HG02870 (cell line): ENCODE measurements at regions not wholly inside any gene's neighbourhood (a gene's known extent, or its start where the extent isn't known, plus 50 kb on each side); places are given as distances from the start of the nearest gene placed in this dataset.
"Not testable (repeated sequence)": the region's sequence is repeated elsewhere in the genome, so short reads cannot be mapped to it uniquely, and the experiment has no call there.

Source experiments
- ATAC-seq: cut with Tn5 transposase; IDR thresholded peaks from one replicate; pipeline ENCODE4 v1.9.1; 2021; ENCODE audit warnings: mild to moderate bottlenecking, moderate library complexity; ENCODE audit not compliant: unreplicated experiment

DNA sequence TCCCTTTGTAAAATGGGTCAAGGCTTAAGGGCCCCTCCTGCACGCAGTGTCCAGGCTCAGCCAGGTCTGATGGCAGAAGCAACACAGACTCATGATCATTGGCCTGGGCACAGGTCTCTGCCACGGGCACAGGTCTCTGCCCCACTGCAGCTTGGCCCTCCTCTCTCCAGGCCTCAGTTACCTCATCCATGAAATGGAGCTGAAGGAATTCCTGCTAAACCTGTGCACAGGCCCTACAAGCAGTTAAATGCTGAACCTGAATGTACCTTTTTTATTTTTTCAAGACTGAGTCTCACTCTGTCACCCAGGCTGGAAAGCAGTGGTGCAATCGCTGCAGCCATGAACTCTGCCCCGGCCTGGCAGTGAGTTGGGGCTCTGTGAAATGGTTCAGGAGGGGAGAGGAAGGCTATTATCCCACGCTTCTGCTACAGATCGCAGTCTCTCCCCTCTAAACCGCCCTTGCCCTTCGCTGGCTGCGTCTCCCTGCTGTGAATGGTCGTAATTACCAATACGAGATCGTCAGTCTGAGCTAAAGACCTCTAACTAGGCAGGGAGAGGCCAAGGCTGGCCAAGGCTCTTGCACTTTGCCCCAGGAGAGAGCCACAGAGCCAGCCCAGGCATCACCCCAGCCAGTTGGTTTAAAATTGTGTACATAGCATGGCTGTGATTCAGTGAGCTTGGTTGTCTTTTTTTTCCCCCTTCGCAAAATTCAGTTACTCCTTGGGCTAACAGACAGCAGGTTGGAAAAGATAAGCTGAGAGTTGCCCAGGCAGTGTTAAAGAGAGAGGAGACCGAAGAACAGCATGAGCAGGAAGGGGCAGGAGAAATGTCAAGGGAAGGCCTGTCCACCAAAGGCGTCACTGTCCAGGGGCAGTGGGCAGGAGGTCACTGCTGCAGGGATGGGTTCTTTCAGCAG lies 93.0 kb upstream of the KCTD7 start:
- no peak for ATAC-seq

DNA sequence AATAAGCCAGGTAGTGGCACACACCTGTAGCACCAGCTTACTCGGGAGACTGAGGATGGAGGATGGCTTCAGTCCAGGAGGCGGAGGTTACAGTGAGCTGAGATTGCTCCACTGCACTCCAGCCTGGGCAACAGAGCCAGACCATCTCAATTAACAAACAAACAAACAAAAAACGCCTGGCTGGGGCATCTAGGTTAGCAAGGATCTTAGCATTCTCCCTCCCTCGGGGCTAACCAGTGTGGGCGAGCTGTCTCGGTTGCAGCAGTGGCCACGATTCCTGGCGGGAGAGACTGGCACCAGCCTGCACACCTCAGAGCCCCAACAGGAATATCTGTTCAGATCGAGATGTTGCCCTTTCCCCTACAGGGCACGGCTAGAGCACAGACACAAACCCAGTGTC lies 91.3 kb upstream of the KCTD7 start:
- no peak for ATAC-seq

DNA sequence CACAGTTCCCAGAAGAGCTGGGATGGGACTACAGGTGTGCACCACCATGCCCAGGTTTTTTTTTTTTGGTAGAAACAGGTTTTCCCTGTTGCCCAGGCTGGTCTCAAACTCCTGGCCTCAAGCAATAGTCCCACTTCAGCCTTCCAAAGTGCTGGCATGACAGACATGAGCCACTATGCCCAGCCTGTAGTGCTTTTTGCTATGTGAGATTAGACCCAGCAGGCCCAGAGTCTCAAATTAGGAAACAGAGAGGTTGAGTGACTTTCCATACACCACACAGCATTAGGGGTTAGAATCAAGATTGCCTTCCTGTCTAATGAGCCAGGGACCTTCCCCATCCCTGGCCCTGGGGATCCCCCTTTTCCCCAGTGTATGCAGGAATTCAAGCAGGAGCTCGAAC lies 90.8 kb upstream of the KCTD7 start:
- ATAC-seq, result no peak

DNA sequence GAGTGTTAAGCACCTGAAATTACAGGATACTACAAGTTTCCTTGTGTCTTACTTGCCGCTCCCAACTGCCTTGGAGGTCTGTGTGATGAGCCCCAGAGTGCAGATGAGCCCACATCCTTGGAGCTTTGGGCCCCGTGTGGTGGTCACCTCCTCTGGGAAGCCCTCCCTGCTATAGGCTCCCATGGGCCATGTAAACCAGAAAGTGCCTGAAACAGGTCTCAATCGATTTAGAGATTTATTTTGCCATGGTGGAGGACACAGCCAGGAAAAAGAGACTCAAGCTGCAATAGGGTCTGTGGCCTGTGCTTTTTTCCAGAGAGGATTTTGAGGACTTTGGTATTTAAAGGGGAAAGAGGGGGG lies 89.4 kb upstream of the KCTD7 start:
- ATAC-seq, result no peak

DNA sequence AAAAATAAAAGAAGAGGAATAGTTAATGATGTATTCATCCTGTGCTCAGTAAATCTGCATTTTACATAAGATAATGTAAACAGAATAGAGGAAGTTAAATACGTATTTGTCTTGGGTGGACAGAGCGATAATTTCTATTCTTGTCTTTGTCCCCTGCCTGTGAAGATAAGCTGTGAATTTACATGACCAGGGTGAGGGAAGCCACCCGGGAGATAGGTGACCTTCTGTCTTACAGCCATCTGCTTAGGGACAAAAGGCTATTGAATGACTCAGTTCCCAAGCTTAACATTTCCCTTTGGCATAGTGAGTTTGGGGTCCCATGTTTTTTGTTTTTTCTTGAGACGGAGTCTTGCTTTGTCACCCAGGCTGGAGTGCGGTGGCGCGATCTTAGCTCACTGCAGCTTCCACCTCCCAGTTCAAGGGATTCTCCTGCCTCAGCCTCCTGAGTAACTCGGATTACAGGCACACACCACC lies 88.7 kb upstream of the KCTD7 start:
- ATAC-seq, result no peak

DNA sequence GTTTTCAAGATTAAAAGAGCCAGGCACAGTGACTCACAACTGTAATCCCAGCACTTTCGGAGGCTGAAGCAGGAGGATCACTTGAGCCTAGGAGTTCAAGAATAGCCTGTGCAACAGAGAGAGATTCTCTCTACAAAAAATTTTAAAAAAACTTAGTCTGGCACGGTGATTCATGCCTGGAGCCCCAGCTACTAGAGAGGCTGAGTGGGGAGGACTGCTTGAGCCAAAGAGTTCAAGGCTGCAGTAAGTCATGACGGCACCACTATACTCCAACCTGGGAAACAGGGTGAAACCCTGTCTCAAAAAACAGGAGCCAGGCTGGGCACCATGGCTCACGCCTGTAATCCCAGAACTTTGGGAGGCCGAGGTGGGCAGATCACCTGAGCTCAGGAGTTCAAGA lies 86.6 kb upstream of the KCTD7 start:
- ATAC-seq, result no peak

DNA sequence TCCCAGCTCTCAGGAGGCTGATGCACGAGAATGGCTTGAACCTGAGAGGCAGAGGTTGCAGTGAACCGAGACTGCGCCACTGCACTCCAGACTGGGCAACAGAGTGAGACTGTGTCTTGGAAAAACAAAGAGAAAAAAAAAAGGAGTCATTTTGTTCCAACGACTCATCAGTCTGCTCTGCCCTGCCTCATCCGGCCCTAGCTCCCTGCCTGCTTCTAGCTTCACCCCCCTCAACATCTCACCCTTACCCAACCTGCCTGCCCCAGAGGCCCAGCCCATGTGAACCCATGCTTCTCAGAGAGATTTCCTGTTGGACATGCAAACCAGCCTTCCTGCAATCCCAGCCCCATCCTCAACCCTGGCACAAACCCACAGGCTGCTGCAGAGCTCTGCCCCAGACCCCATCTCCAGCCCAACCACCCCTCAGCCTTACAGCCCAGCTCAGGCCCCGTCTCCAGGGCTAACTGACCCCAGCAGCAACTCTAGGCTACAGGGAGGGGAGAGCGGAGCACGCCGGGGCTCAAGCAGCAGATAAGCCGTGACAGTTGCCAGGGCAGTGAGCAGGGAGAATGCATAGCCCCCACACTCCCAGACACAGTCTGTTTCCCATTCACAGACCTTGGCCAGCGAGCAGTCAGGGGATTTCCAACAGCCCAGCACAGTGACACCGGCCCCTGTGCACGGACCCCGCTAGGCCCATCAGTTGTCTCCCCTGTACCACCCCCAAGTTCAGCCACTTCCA lies 86.0 kb upstream of the KCTD7 start:
- ATAC-seq, result no peak

DNA sequence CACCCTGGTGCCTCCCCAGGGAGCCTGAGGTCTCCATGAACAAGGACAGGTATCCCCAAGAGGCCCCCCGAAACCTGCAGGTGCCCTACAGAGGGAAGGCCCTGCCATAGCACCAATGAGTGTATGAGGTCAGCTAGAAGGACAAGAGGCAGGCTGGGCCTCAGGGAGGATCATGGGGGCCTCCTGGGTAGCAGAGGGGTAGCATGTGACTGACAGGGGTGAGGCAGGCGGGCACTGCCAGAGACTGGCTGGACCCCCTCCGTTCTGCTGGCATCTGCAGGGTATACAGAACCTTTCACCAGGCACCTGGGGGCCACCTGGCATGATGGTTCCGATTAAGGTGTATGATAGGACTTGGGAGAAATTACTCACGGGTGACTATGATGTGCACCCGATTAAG lies 79.2 kb upstream of the KCTD7 start:
- ATAC-seq, result no peak

DNA sequence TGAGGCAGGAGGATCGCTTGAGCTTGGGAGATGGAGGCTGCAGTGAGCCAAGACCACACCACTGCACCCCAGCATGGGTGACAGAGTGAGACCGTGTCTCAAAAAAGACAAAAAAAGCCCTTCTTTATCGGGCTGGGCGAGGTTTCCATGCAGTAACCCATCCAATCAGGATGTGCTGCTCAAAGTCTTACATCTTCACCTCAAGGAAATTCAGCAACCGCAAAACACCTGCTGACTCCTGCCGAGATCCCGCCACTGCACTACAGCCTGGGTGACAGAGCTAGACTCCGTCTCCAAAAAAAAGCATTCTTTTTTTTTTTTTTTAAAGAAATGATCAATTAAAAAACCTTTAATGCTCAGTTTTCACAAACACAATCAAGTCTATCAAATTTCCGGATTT lies 75.7 kb upstream of the KCTD7 start:
- no peak for ATAC-seq

DNA sequence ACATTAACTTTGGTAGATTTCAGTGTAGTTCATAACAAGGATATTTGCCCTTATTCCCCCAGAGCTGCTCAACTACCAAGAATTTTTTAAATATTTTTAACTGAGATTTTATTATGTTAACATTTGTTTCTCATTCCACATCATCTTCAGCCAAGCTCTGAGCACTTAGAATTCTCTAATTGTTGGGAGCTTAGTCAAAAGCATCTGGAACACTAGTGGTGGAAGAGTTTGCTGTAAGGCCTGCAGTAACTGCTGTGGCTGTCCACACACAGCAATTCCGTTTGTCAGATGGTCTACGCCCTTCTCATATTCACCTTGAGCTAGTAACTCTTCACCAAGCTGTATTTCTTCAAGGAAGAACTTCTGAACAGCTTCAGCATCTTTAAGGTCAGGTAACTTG lies 75.0 kb upstream of the KCTD7 start:
- not testable (repeated sequence) for ATAC-seq

DNA sequence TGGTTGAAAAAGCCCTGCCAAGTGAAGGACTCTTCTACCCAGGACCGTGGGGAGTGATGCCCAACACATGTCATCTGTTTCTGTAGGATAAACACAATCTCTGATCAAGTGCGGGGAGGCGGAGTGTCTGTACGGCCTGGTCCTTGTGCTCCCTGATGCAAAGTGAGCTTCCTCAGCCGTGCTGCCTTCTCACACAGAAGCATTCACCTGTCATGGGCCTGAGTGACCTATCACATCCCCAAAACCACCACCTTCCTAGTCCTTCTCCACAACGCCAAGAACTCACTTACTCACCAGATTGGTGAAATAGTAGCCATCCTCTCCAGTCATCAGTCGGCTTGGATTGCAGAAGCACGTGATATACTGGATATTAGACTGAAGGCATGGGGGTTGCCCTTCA lies 74.4 kb upstream of the KCTD7 start:
- ATAC-seq, result not testable (repeated sequence)

DNA sequence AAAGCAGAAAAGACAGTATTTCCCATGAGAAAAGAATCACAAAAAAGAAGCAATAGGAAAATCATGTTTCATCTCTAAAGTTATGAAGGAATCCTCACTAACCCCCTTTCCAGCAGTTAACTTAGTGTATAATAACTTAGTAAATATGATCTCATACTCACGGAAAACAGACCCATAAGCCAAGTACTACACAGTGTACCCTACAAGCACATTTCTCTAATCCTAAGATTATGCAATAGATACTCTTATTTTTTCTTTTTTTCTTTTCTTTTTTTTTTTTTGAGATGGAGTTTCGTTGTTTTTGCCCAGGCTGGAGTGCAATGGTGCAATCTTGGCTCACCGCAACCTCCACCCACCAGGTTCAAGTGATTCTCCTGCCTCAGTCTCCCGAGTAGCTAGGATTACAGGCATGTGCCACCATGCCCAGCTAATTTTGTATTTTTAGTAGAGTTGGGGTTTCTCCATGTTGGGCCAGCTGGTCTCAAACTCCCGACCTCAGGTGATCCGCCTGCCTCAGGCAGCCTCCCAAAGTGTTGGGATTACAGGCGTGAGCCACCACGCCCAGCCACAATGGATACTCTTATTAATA lies 73.7 kb upstream of the KCTD7 start:
- not testable (repeated sequence) for ATAC-seq

DNA sequence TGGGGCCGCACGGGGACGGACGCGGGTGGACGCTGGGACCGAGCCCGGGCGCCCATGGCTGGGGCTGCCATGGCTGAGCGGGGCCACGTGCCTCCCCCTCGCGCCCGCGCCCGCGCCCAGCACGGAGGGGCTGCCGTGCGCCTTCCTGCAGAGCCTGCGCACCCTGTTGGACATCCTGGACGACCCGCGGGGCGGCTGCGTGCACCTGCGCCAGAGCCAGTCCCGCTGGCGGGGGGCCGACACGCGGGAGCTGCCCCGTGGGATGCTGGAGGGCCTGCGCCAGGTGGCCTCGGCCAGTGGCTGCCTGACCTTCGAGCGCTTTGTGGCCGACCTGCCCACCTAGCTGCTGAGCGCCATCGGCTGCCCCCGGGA lies 72.5 kb upstream of the KCTD7 start:
- ATAC-seq, result no peak

DNA sequence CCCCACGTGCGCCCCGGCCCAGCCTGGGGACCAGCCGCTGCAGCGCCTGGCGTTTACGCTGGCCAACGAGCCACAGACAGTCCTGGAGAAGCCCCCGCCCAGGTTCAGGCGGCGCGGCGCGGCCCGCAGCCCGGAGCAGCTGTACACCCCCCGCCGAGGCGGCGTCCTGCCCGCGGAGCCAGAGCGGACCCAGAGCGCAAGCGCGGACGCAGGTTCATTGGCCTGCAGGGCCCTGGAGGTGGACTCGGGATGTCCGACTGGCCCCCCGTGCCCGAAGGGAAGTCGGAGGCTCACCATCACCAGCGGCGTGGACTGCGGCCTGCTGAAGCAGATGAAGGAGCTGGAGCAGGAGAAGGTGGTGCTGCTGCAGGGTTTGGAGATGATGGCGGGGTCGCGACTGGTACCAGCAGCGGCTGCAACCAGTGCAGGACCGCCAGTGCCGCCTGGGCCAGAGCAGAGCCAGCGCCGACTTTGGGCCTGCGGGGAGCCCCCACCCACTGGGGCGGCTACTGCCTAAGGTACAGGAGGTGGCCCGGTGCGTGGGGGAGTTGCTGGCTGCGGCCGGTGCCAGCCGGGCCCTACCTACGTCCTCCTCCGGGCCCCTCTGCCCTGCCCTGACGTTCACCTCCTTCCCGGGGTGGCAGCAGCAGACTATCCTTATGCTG lies 72.0 kb upstream of the KCTD7 start:
- ATAC-seq, result no peak

DNA sequence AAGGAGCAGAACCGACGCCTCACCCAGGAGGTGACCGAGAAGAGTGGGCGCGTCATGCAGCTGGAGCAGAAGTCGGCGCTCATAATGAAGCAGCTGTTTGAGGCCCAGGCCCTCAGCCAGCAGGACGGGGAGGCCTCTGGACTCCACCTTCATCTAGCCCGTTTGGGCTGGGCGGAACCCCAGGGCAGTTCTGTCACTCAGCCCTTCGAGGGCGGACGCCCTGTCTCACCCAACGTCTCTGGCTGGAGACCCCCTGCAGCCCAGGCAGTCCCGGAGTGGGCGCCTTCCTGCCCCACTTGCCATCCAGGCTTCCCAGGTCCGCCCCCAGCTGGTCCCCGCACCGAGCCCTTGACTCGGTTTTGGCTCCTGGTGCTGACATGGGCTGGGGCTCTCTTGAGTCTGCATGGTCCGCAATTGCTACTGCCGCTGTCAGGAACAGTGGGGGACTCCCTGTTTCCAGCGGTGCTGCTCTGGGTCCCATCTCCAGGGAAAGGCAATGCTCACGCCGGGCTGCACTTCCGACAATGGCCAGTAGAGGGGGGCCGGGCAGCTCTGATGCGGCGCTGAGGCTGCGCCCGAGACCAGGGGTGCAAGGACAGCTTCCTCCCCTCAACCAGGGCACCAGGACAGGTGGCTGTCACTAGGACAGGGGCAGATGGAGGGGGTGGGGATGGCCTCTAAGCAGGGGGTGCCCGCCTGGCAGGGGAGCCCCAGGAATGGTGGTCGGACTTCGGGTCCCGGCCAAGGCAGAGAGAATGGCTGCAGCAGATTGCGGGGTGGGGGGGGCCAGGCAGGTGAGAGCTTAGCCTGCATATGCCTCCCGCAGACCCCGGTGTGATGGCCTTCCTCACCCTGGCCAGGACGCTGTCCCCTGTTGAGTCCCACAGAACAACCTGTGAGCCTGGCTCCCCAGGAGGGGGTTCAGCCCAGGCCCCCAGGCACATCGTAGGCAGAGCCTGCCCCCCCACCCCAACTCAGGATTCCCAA lies 71.2 kb upstream of the KCTD7 start:
- ATAC-seq, result no peak

DNA sequence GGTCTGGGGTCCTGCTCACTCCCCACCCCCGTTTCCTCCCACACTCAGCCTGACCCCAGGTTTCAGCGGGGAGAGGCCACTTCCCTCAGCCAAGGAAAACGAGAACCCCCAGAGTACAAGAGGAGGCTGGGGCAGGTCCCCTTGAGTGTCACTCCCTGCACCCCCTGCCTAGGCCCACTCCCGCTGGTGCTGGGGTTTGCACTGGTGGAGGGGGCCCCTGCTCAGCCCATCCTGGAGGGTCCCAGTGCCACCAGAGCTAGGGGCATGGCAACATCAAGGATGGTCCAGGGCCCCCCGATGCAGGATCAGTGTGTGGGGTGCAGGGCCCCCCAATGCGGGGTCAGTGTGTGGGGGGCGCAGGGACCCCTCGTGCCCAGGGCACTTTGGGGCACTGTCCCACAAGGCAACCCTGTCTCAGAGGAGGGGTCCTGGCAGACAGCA lies 70.5 kb upstream of the KCTD7 start:
- ATAC-seq, result no peak

DNA sequence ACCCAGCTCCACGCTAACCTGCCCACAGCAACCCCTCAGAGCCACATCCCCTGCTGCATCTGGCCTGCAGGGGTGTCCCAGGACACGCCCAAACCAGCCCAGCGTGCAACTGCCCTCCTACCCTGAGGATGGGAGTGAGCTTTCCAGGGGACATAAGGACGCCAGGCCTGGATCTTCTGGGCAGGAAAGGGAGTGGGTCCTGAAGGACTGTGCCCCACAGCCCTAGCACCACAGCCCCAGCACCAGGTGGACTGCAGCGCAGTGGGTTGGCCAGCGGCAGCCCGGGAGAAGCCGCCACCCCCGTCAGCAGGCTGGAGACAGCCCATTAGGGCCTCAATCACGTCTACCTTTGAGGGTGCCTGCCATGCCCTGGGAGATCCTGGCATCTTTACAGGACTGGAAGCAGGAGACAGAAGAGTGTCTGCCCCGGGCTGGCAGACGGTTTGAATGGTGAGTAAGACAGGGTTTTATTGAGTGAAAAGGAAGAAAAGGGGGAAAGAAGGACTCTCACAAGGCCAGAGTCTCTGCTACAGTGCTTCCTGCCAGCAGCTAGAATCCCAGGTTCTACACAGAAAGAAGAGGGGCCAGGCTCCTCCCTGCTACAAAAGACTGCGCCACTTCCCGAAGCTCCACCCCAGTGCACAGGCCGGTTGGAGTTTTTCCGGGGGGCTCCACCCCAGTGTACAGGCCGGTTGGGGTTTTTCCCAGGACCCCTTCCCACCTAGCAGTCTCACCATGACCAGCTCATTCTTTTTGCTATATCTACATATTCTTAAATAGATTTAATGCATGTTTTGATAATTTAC lies 69.8 kb upstream of the KCTD7 start:
- no peak for ATAC-seq

DNA sequence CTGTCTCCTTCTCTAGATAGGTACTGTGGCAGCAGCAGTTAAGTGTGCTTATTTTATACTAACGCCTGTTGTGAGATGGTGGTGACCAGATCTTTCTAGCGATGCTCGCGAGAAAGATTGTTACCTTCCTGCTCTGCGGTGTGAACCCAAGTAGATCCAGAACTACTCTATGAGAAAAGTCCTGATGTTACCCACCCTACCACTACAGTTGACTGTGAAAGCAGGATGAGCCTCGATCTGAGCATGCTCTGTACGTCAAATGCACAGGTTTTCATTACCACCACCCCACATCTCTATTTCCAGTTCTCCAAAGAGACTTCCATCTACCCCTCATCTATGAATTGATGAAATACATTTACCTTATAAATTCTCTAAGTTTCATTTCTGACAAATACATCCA lies 64.6 kb upstream of the KCTD7 start:
- no peak for ATAC-seq

DNA sequence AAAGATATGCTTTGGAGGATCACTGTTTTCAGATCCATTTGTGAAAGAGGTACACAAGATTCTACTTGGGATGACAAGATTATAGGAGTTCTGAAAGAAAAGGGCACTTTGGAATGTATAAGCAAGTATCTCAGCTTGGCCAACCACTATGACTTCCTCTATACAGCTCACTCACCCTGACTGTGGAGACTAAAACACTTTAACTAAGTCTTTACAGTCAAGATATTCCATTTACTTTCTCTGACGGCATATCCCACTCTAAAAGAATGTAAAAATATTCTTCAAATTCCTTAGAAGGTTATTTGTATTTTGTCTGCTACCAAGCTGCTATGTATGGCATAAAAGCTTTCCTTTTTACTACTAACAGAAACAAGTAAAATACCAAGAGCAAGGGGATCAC lies 58.5 kb upstream of the KCTD7 start:
- not testable (repeated sequence) for ATAC-seq
